SK-N-SH treated with all-trans-retinoic acid at 6 μM for 48 hours (cell line): ENCODE measurements at regions not wholly inside any gene's neighbourhood (a gene's known extent, or its start where the extent isn't known, plus 50 kb on each side); places are given as distances from the start of the nearest gene placed in this dataset.

ENCODE experiments used
- ATAC-seq: fragments of 200-7000 bp; cut with Tn5 transposase; 3 replicates; pipeline ENCODE4 v1.9.1; 2020; ENCODE audit warnings: mild to moderate bottlenecking, moderate library complexity
- ARNTL ChIP-seq: fragments of 450-650 bp; formaldehyde crosslinking; IDR thresholded peaks from 2 replicates; pipeline ENCODE4 v1.5.0; 2020; ENCODE audit warnings: low read depth, mild to moderate bottlenecking, moderate library complexity, borderline replicate concordance
- BACH2 ChIP-seq: fragments of 250-450 bp; sonication (Bioruptor Pico); IDR thresholded peaks from 2 replicates; pipeline ENCODE4 v1.9.0; 2021; ENCODE audit warnings: mild to moderate bottlenecking, borderline replicate concordance
- CSDC2 ChIP-seq: fragments of 250-450 bp; sonication (Bioruptor Pico); IDR thresholded peaks from 2 replicates; pipeline ENCODE4 v1.5.0; 2020; ENCODE audit warnings: mild to moderate bottlenecking, moderate library complexity
- CSRNP3 ChIP-seq: fragments of 250-450 bp; sonication (Bioruptor Pico); IDR thresholded peaks from 2 replicates; pipeline ENCODE4 v1.5.1; 2021; ENCODE audit warnings: mild to moderate bottlenecking, moderate library complexity
- ESRRG ChIP-seq: fragments of 250-450 bp; sonication (Bioruptor Pico); IDR thresholded peaks from 2 replicates; pipeline ENCODE4 v1.6.1; 2021; ENCODE audit warnings: mild to moderate bottlenecking
- GLIS3 ChIP-seq: fragments of 250-450 bp; sonication (Bioruptor Pico); IDR thresholded peaks from 2 replicates; pipeline ENCODE4 v1.5.0; 2020; ENCODE audit warnings: mild to moderate bottlenecking, moderate library complexity
- ISL1 ChIP-seq: fragments of 250-450 bp; sonication (Bioruptor Pico); IDR thresholded peaks from 2 replicates; pipeline ENCODE4 v2.1.2; 2022; ENCODE audit warnings: mild to moderate bottlenecking, moderate library complexity
- OSR1 ChIP-seq: fragments of 250-450 bp; sonication (Bioruptor Pico); IDR thresholded peaks from 2 replicates; pipeline ENCODE4 v1.8.0; 2022; ENCODE audit warnings: moderate library complexity, mild to moderate bottlenecking, inconsistent platforms
- PATZ1 ChIP-seq: fragments of 250-450 bp; sonication (Bioruptor Pico); IDR thresholded peaks from 2 replicates; pipeline ENCODE4 v1.8.0; 2020; ENCODE audit warnings: mild to moderate bottlenecking, moderate library complexity, borderline replicate concordance
- POU6F1 ChIP-seq: fragments of 250-450 bp; sonication (Bioruptor Pico); IDR thresholded peaks from 2 replicates; pipeline ENCODE4 v1.8.0; 2021; ENCODE audit warnings: low read depth, mild to moderate bottlenecking, moderate library complexity, borderline replicate concordance
- PPARA ChIP-seq: fragments of 250-450 bp; sonication (Bioruptor Pico); IDR thresholded peaks from 2 replicates; pipeline ENCODE4 v1.5.0; 2020; ENCODE audit warnings: mild to moderate bottlenecking, borderline replicate concordance
- RARB ChIP-seq: fragments of 250-450 bp; sonication (Bioruptor Pico); IDR thresholded peaks from 2 replicates; pipeline ENCODE4 v1.8.0; 2021; ENCODE audit warnings: mild to moderate bottlenecking, moderate library complexity
- SNAI2 ChIP-seq: fragments of 250-450 bp; sonication (Bioruptor Pico); IDR thresholded peaks from 2 replicates; pipeline ENCODE4 v1.5.0; 2020; ENCODE audit warnings: mild to moderate bottlenecking, moderate library complexity
- TCF4 ChIP-seq: fragments of 250-450 bp; sonication (Bioruptor Pico); IDR thresholded peaks from 2 replicates; pipeline ENCODE4 v1.8.0; 2021; ENCODE audit warnings: mild to moderate bottlenecking, moderate library complexity, borderline replicate concordance
- TOX ChIP-seq: fragments of 250-450 bp; sonication (Bioruptor Pico); IDR thresholded peaks from 2 replicates; pipeline ENCODE4 v1.8.0; 2021; ENCODE audit warnings: mild to moderate bottlenecking, moderate library complexity, borderline replicate concordance
- TSHZ2 ChIP-seq: fragments of 250-450 bp; sonication (Bioruptor Pico); IDR thresholded peaks from 2 replicates; pipeline ENCODE4 v1.5.0; 2020; ENCODE audit warnings: mild to moderate bottlenecking, moderate library complexity
- ZC3H10 ChIP-seq: fragments of 250-450 bp; sonication (Bioruptor Pico); IDR thresholded peaks from 2 replicates; pipeline ENCODE4 v1.5.1; 2021; ENCODE audit warnings: mild to moderate bottlenecking, moderate library complexity
- ZFP3 ChIP-seq: fragments of 250-450 bp; sonication (Bioruptor Pico); IDR thresholded peaks from 2 replicates; pipeline ENCODE4 v1.5.0; 2020; ENCODE audit warnings: mild to moderate bottlenecking, moderate library complexity
- ZFP30 ChIP-seq: fragments of 450-650 bp; formaldehyde crosslinking; IDR thresholded peaks from 2 replicates; pipeline ENCODE4 v1.5.0; 2022; ENCODE audit warnings: mild to moderate bottlenecking, moderate library complexity
- ZNF565 ChIP-seq: fragments of 450-650 bp; formaldehyde crosslinking; conservative IDR thresholded peaks from 2 replicates; pipeline ENCODE4 v1.5.0; 2020; ENCODE audit warnings: low read depth, mild to moderate bottlenecking, moderate library complexity
- ZNF70 ChIP-seq: fragments of 450-650 bp; formaldehyde crosslinking; IDR thresholded peaks from 2 replicates; pipeline ENCODE4 v1.5.0; 2020; ENCODE audit warnings: mild to moderate bottlenecking, moderate library complexity
- ZNF8 ChIP-seq: fragments of 450-650 bp; formaldehyde crosslinking; IDR thresholded peaks from 2 replicates; pipeline ENCODE4 v1.5.0; 2020; ENCODE audit warnings: mild to moderate bottlenecking, moderate library complexity

GRCh38 chr17:55986817-55987216 lies 166.5 kb upstream of the ANKFN1 start:
- TF ChIP-seq GLIS3 (CRISPR knock-in tag) (no peak), ZFP3 (no peak), CSRNP3 (no peak), ZNF8 (CRISPR knock-in tag) (no peak), TCF4 (CRISPR knock-in tag) (no peak), TOX (CRISPR knock-in tag) (no peak), ZC3H10 (no peak), TSHZ2 (CRISPR knock-in tag) (no peak), ISL1 (no peak), RARB (CRISPR knock-in tag) (no peak), ZFP30 (CRISPR knock-in tag) (no peak), OSR1 (no peak), ESRRG (CRISPR knock-in tag) (no peak), POU6F1 (CRISPR knock-in tag) (no peak), SNAI2 (no peak), ZNF565 (CRISPR knock-in tag) (no peak), CSDC2 (CRISPR knock-in tag) (no peak), ZNF70 (CRISPR knock-in tag) (no peak), ARNTL (CRISPR knock-in tag) (no peak), PPARA (CRISPR knock-in tag) (no peak)
- no peak for ATAC-seq

- ATAC-seq, result no peak
- TF ChIP-seq TSHZ2 (CRISPR knock-in tag), result no peak
- no peak for TF ChIP-seq GLIS3 (CRISPR knock-in tag)
- TF ChIP-seq OSR1, result no peak
- no peak for TF ChIP-seq TCF4 (CRISPR knock-in tag)
- no peak for TF ChIP-seq RARB (CRISPR knock-in tag)
- no peak for TF ChIP-seq BACH2
- no peak for TF ChIP-seq CSDC2 (CRISPR knock-in tag)
- no peak for TF ChIP-seq ZFP3
- TF ChIP-seq ZFP30 (CRISPR knock-in tag), result no peak
- TF ChIP-seq PPARA (CRISPR knock-in tag), result no peak
- TF ChIP-seq SNAI2, result no peak
- TF ChIP-seq ESRRG (CRISPR knock-in tag), result no peak
- TF ChIP-seq ZNF8 (CRISPR knock-in tag), result no peak
- TF ChIP-seq ISL1, result no peak
- TF ChIP-seq ZC3H10, result no peak
- no peak for TF ChIP-seq ZNF70 (CRISPR knock-in tag)
- TF ChIP-seq TOX (CRISPR knock-in tag), result no peak
- no peak for TF ChIP-seq CSRNP3
- TF ChIP-seq ZNF565 (CRISPR knock-in tag), result no peak
- no peak for TF ChIP-seq PATZ1 (CRISPR knock-in tag)
- TF ChIP-seq, all 23 proteins: peak for 0
Measured at GRCh38 chr17:55988861-55989260, 164.4 kb upstream of the ANKFN1 start.
